ENCODE measurements at regions not wholly inside any gene's neighbourhood (a gene's known extent, or its start where the extent isn't known, plus 50 kb on each side); places are given as distances from the start of the nearest gene placed in this dataset.

GRCh38 chr1:228944935-228945371 is 209.7 kb downstream of the RHOU start:
- TF ChIP-seq CTCF (IDR thresholded peaks at IDR 0.05 in 4 of 5, conservative IDR thresholded peaks at IDR 0.05 in 1 of 5) (no peak), POLR2A (IDR thresholded peaks at IDR 0.05) (no peak)

Measured in gastrocnemius medialis (tissue), 4 donors.